HG03378 (cell line): ENCODE measurements at regions not wholly inside any gene's neighbourhood (a gene's known extent, or its start where the extent isn't known, plus 50 kb on each side); places are given as distances from the start of the nearest gene placed in this dataset.
"Not testable (repeated sequence)": the region's sequence is repeated elsewhere in the genome, so short reads cannot be mapped to it uniquely, and the experiment has no call there.

Experiments
- ATAC-seq: cut with Tn5 transposase; IDR thresholded peaks from one replicate; pipeline ENCODE4 v1.9.1; 2021; ENCODE audit warnings: mild to moderate bottlenecking, moderate library complexity; ENCODE audit not compliant: unreplicated experiment

DNA sequence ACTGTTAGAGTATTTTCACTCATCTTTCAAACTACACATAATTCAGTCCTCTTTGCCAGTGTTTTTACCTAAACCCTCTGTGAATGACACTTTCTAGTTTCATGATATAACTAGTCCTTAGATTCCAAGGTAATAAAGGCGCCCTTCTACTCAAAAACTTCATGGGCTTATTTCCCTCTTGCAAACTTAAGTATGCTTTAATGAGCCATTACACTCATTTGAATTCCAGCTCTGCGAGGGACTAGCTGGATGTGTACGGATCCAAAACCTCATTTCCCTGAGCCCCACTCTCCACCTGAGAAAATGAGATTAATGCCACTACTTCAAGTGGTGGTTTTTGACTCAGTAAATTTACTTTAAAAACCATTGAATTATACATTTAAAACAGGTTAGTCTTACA, 141.1 kb downstream of the NDUFA12 start:
- ATAC-seq = no peak

DNA sequence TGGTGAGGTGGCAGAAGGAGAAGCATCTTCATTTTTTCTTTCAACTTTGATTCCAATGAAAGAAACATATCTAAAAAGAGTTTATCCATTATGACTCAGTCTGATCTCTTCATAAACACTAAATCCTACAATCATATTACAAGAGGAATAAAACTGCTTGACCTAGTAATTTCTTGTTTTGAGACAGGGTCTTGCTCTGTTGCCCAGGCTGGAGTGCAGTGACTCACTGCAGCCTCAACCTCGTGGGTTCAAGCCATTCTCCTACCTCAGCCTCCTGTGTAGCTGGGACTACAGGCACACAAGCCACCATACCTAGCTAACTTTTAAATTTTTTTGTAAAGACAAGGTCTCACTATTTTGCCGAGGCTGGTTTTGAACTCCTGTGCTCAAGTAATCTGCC, 147.2 kb downstream of the NDUFA12 start:
- no peak for ATAC-seq

DNA sequence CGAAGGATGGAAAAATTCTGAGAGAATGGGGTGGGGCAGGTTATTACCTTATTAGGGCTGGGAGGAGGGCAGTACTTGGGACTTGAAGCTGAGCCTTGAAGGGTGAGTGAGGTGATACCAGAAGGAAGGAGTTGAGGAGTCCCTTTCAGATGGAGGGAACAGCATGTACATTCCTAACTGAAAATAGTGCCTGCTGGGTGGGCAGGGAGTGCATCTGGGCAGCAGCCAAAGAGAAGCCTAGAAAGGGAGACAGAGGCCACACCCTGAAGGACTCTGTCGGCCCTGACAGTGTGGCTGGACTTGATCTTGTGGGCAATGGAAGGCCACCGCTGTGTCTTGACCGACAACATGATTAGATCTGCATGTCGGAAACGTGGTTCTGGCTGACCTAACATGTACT, 147.6 kb downstream of the NDUFA12 start:
- no peak for ATAC-seq

GRCh38 chr12:94851396-94852028, 152.0 kb downstream of the NDUFA12 start:
- no peak for ATAC-seq

GRCh38 chr12:94849411-94849976, 154.0 kb downstream of the NDUFA12 start:
- ATAC-seq = no peak

- no peak for ATAC-seq
Measured at GRCh38 chr12:94848966-94849365, 154.5 kb downstream of the NDUFA12 start.

GRCh38 chr12:94845110-94845509, 158.4 kb downstream of the NDUFA12 start:
- no peak for ATAC-seq

DNA sequence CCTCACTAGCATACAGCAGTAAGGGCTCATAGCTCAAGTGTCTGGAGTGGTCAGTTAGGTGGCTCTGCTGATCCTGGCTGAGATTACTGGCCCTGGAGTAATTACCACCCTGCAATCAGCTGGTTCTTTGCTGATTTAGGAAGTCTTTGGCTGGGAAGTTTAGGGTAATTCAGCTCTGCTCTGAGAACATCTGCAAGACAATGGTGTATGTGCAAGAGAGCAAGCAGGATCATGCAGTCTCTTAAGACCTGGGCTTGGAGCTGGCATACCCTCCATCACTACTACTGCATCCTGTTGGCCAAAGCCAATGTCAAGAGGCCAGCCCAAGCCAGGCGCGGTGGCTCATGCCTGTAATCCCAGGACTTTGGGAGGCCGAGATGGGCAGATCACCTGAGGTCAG, 159.0 kb downstream of the NDUFA12 start:
- ATAC-seq = no peak

DNA sequence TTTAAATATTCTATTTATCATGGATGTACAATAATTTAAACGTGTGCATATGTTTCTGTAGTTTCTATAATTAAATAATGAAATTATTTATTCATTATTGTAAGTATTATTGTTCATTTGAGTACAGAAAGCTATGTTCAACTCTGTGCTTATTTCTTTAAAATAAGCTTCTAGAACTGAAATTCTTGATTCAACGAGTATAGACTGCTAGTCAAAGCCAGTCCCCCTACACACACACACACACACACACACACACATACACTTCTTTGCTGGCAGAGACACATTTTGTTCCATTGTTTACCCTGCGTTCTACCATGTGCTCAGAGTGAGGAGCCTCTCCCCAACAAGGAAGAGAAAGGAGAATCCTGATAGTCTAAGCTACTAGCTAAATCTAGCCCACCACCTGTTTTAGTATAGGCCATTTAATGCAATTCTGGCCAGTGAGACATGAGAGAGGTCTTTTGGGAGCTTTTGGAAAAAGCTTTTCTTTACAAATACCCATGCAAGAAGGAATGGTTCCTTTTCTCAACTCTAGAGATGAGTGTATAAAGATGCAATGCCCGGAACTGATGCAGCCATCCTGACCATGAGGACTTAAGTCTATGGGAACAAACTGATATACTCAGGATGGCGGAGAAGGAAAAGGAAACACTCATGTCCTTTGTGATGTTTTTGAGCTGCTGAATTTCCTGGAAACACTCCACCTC, 161.4 kb downstream of the NDUFA12 start:
- ATAC-seq = no peak

- no peak for ATAC-seq
Measured at GRCh38 chr12:94841177-94841576, 162.3 kb downstream of the NDUFA12 start.

DNA sequence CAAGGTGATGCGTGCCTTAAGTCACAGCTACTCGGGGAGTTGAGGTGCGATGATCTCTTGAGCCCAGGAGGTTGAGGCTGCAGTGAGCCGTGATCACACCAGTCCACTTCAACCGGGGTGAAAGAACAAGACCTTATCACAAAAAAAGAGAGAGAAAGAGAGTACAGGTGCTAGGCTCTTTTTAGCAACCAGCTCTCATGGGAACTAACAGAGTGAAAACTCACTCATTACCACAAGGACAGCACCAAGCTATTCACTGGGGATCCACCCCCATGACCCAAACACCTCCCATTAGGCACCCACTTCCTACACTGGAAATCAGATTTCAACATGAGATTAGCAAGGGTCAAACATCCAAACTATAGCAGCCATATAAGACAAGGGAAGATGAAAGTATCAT, 164.2 kb downstream of the NDUFA12 start:
- ATAC-seq = peak; percentile 89

DNA sequence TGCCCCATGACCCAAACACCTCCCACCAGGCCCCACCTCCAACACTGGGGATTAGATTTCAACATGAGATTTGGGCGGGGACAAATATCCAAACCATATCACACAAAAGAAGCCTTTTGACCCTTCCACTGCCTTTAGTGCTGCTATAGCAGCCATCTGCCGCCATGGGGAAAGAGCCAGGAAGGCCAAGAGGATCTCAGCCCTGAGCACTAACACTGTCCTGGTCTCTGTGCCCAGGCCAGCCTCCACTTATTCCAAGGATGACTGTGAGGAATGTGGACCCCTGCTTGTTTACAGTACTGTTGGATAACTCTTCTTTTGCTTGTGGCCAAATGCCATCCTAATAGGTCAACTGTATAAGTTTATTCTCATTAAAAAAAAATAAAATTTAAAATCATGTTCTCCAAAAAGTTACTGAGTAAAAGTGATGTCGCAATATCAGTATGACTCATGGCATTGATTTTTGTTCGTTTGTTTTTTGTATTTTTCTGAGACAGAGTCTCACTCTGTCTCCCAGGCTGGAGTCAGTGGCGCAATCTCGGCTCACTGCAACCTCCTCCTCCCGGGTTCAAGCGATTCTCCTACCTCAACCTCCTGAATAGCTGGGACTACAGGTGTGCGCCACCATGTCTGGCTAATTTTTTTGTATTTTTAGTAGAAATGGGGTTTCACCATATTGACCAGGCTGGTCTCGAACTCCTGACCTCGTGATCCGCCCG, 166.4 kb downstream of the NDUFA12 start:
- not testable (repeated sequence) for ATAC-seq

DNA sequence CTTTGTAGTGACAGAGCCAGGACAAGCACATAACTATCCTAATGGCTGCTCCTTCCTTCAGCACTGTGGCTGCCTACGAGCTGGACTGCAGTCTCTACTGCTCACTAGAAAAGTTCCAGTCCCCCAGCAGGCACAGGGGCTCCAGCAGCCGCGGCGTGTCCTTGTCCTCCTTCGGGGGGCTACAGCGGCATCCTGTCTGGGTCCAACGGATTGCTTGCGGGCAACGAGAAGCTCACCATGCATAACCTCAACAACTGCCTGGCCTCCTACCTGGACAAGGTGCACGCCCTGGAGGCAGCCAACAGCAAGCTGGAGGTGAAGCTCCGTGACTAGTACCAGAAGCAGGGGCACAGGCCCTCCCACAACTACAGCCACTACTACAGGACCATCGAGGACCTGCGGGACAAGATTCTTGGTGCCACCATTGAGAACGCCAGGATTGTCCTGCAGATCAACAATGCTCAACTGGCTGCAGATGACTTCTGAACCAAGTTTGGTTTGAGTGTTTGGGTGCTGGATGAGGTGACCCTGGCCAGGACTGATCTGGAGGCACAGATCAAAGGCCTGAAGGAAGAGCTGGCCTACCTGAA, 169.4 kb downstream of the NDUFA12 start:
- ATAC-seq = no peak

DNA sequence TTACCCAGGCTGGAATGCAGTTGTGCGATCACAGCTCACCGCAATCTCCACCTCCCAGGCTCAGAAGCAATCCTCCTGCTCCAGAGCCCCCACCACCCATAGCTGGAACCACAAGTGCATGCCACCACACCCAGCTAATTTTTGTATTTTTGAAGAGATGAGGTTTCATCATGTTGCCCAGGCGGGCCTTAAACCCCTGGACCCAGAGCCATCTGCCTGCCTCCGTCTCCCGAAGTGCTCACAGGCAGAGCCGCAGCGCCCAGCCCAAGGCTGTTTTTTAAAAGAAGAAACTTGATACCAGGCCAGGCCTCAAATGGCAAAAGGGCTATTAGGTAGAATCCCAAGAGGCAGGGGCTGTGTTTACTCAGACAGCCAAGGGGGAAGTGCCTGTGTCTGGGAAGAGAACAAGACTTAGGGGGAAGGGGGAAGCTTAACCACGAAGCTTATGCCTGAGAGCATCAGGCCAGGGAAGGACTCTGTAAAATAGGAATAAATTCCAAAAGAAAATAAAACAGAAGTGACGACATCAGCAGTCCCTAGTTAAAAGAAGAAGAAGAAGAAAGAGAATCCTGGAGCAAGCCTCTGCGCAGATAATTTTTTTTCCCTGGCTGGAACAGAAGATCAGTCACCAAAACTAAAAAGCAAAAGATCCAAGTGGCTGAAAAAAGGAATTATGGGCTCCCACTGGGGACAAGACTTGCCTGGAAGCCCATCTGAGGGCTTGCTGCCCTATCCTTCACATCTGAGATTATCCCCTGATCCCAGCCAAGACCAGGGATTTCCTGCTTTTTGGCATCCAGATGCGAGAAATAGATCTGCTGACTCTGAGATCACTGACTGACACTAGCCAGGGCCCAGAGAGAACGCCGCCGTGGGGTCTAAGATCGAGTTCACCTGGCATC, 170.5 kb downstream of the NDUFA12 start:
- no peak for ATAC-seq

GRCh38 chr12:94832105-94832504, 171.4 kb downstream of the NDUFA12 start:
- ATAC-seq = no peak

DNA sequence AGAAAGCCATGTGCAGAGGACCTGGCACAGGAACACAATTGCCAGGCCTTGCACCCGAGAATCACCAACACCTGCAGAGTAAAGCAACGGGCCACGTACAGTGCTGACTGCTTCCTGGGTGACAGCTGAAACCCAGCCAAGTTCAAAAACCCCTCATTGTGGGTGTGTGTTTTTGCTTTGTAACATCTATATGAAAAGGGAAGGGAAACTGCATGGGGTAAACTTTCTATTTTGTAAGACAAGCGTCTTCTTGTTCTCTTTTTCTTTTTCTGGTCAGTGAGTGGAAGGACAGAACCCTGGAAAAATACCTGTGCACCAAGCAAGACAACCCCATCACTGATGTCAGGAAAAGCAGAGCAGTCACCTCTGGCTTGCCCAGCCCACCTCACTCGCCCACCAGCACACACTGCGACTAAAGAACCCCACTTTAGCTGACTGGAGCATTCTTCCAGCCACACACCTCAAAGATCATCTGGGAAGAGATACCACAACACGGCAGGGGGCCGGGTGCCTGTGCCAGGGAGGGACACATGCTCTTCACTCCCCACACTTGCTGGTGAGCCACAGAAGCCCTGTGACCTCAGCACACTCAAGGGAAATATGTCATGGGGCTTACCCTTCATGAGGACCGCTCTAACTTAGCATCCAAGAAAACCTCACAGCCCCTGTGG, 172.3 kb downstream of the NDUFA12 start:
- ATAC-seq = peak; percentile 89

DNA sequence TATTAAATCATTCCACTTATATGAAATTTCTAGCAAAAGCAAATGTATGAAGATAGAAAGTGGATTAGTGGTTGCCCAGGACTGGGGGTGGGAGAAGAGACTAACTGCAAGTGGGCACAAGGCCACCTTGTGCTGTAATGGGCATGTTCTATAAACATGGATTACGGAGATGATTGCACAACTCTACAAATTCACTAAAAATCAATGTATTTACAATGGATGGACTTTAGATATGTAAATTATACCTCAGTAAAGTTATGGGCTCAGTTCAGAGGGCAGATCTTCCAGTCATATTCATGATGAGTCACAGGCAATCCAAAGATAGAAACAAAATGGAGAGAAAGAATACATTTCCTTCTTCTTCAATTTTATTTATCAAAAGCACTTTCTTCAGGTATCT, 173.9 kb downstream of the NDUFA12 start:
- no peak for ATAC-seq

GRCh38 chr12:94819011-94819410, 168.7 kb upstream of the TMCC3 start:
- ATAC-seq = no peak

GRCh38 chr12:94817695-94818075, 167.3 kb upstream of the TMCC3 start:
- ATAC-seq = peak; percentile 31

DNA sequence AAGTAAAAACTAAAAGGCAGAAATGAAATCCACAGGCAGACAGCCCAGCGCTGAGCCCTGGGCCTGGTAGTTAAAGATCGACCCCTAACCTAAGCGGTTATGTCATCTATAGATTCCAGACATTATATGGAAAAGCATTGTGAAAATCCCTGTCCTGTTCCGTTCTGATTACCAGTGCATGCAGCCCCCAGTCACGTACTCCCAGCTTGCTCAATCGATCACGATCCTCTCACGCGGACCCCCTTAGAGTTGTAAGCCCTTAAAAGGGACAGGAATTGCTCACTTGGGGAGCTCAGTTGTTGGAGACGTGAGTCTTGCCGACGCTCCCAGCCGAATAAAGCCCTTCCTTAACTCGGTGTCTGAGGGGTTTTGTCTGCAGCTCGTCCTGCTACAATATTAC, 166.8 kb upstream of the TMCC3 start:
- not testable (repeated sequence) for ATAC-seq
